ENCODE measurements at regions not wholly inside any gene's neighbourhood (a gene's known extent, or its start where the extent isn't known, plus 50 kb on each side); places are given as distances from the start of the nearest gene placed in this dataset.

- peaks cover 12% of the 10 kb centered on the region for H3K4me1 ChIP-seq (ENCODE audit: insufficient read depth, low read length)
- H3K4me3 ChIP-seq (ENCODE audit: low read depth in 1 of 2, low read length in 2 of 2) = no peak overlapping the region
- no peak overlapping the region for H3K9ac ChIP-seq (ENCODE audit: low read length)
- no peak overlapping the region for H3K27ac ChIP-seq (ENCODE audit: low read depth, low read length)
- no peaks in the 10 kb centered on the region for H3K27me3 ChIP-seq (ENCODE audit: control insufficient read depth in 1 of 2, insufficient read depth in 2 of 2, low read length in 2 of 2)
- H3K9me3 ChIP-seq (ENCODE audit: low read length) = no peaks in the 10 kb centered on the region
- H3K36me3 ChIP-seq (ENCODE audit: insufficient read depth, low read length) = no peaks in the 10 kb centered on the region
Observed at GRCh38 chr10:108427146-108427545, 1262.6 kb upstream of the SORCS1 start.

- Histone ChIP-seq H3K36me3 (ENCODE audit: insufficient read depth, low read length) (no peaks in the 10 kb centered on the region), H3K27me3 (ENCODE audit: control insufficient read depth in 1 of 2, insufficient read depth in 2 of 2, low read length in 2 of 2) (no peaks in the 10 kb centered on the region), H3K4me1 (ENCODE audit: insufficient read depth, low read length) (peaks cover 12% of the 10 kb centered on the region), H3K9me3 (ENCODE audit: low read length) (no peaks in the 10 kb centered on the region), H3K9ac (ENCODE audit: low read length) (no peak overlapping the region), H3K27ac (ENCODE audit: low read depth, low read length) (no peak overlapping the region), H3K4me3 (ENCODE audit: low read depth in 1 of 2, low read length in 2 of 2) (no peak overlapping the region)
Observed at GRCh38 chr10:108425283-108425964, 1260.9 kb upstream of the SORCS1 start.

GRCh38 chr10:108424656-108425055, 1260.2 kb upstream of the SORCS1 start:
- no peaks in the 10 kb centered on the region for H3K36me3 ChIP-seq (ENCODE audit: insufficient read depth, low read length)
- H3K27ac ChIP-seq (ENCODE audit: low read depth, low read length) = no peak overlapping the region
- H3K27me3 ChIP-seq (ENCODE audit: control insufficient read depth in 1 of 2, insufficient read depth in 2 of 2, low read length in 2 of 2) = no peaks in the 10 kb centered on the region
- H3K4me1 ChIP-seq (ENCODE audit: insufficient read depth, low read length) = peaks cover 12% of the 10 kb centered on the region
- no peak overlapping the region for H3K4me3 ChIP-seq (ENCODE audit: low read depth in 1 of 2, low read length in 2 of 2)
- no peaks in the 10 kb centered on the region for H3K9me3 ChIP-seq (ENCODE audit: low read length)
- H3K9ac ChIP-seq (ENCODE audit: low read length) = no peak overlapping the region

GRCh38 chr10:108422286-108422685, 1257.8 kb upstream of the SORCS1 start:
- Histone ChIP-seq H3K9ac (ENCODE audit: low read length) (no peak overlapping the region), H3K27ac (ENCODE audit: low read depth, low read length) (no peak overlapping the region), H3K9me3 (ENCODE audit: low read length) (no peaks in the 10 kb centered on the region), H3K4me3 (ENCODE audit: low read depth in 1 of 2, low read length in 2 of 2) (no peak overlapping the region), H3K27me3 (ENCODE audit: control insufficient read depth in 1 of 2, insufficient read depth in 2 of 2, low read length in 2 of 2) (no peaks in the 10 kb centered on the region), H3K4me1 (ENCODE audit: insufficient read depth, low read length) (peaks cover 8% of the 10 kb centered on the region), H3K36me3 (ENCODE audit: insufficient read depth, low read length) (no peaks in the 10 kb centered on the region)

- H3K36me3 ChIP-seq (ENCODE audit: insufficient read depth, low read length) = no peaks in the 10 kb centered on the region
- H3K4me1 ChIP-seq (ENCODE audit: insufficient read depth, low read length) = peaks cover 5% of the 10 kb centered on the region
- no peaks in the 10 kb centered on the region for H3K27me3 ChIP-seq (ENCODE audit: control insufficient read depth in 1 of 2, insufficient read depth in 2 of 2, low read length in 2 of 2)
- H3K27ac ChIP-seq (ENCODE audit: low read depth, low read length) = no peak overlapping the region
- no peaks in the 10 kb centered on the region for H3K9me3 ChIP-seq (ENCODE audit: low read length)
- H3K9ac ChIP-seq (ENCODE audit: low read length) = no peak overlapping the region
- no peak overlapping the region for H3K4me3 ChIP-seq (ENCODE audit: low read depth in 1 of 2, low read length in 2 of 2)
Observed at GRCh38 chr10:108421266-108421665, 1256.8 kb upstream of the SORCS1 start.

- Histone ChIP-seq H3K36me3 (ENCODE audit: insufficient read depth, low read length) (no peaks in the 10 kb centered on the region), H3K27me3 (ENCODE audit: control insufficient read depth in 1 of 2, insufficient read depth in 2 of 2, low read length in 2 of 2) (no peaks in the 10 kb centered on the region), H3K4me1 (ENCODE audit: insufficient read depth, low read length) (no peaks in the 10 kb centered on the region), H3K27ac (ENCODE audit: low read depth, low read length) (no peak overlapping the region), H3K9ac (ENCODE audit: low read length) (no peak overlapping the region), H3K9me3 (ENCODE audit: low read length) (no peaks in the 10 kb centered on the region), H3K4me3 (ENCODE audit: low read depth in 1 of 2, low read length in 2 of 2) (no peak overlapping the region)
Observed at GRCh38 chr10:108413954-108414353, 1249.4 kb upstream of the SORCS1 start.

- Histone ChIP-seq H3K4me3 (ENCODE audit: low read depth in 1 of 2, low read length in 2 of 2) (no peak overlapping the region), H3K4me1 (ENCODE audit: insufficient read depth, low read length) (no peaks in the 10 kb centered on the region), H3K27me3 (ENCODE audit: control insufficient read depth in 1 of 2, insufficient read depth in 2 of 2, low read length in 2 of 2) (no peaks in the 10 kb centered on the region), H3K36me3 (ENCODE audit: insufficient read depth, low read length) (no peaks in the 10 kb centered on the region), H3K9ac (ENCODE audit: low read length) (no peak overlapping the region), H3K9me3 (ENCODE audit: low read length) (no peaks in the 10 kb centered on the region), H3K27ac (ENCODE audit: low read depth, low read length) (no peak overlapping the region)
Observed at GRCh38 chr10:108412323-108412722, 1247.8 kb upstream of the SORCS1 start.

- H3K4me3 ChIP-seq (ENCODE audit: low read depth in 1 of 2, low read length in 2 of 2) = no peak overlapping the region
- no peaks in the 10 kb centered on the region for H3K36me3 ChIP-seq (ENCODE audit: insufficient read depth, low read length)
- H3K4me1 ChIP-seq (ENCODE audit: insufficient read depth, low read length) = no peaks in the 10 kb centered on the region
- H3K27ac ChIP-seq (ENCODE audit: low read depth, low read length) = no peak overlapping the region
- no peaks in the 10 kb centered on the region for H3K27me3 ChIP-seq (ENCODE audit: control insufficient read depth in 1 of 2, insufficient read depth in 2 of 2, low read length in 2 of 2)
- H3K9ac ChIP-seq (ENCODE audit: low read length) = no peak overlapping the region
- no peaks in the 10 kb centered on the region for H3K9me3 ChIP-seq (ENCODE audit: low read length)
Observed at GRCh38 chr10:108411894-108412293, 1247.4 kb upstream of the SORCS1 start.

GRCh38 chr10:108411206-108411605, 1246.7 kb upstream of the SORCS1 start:
- no peaks in the 10 kb centered on the region for H3K9me3 ChIP-seq (ENCODE audit: low read length)
- no peak overlapping the region for H3K9ac ChIP-seq (ENCODE audit: low read length)
- H3K27ac ChIP-seq (ENCODE audit: low read depth, low read length) = no peak overlapping the region

GRCh38 chr10:108410236-108410635, 1245.7 kb upstream of the SORCS1 start:
- no peaks in the 10 kb centered on the region for H3K4me1 ChIP-seq (ENCODE audit: insufficient read depth, low read length)
- no peaks in the 10 kb centered on the region for H3K9me3 ChIP-seq (ENCODE audit: low read length)
- no peak overlapping the region for H3K9ac ChIP-seq (ENCODE audit: low read length)
- H3K36me3 ChIP-seq (ENCODE audit: insufficient read depth, low read length) = no peaks in the 10 kb centered on the region
- no peak overlapping the region for H3K4me3 ChIP-seq (ENCODE audit: low read depth in 1 of 2, low read length in 2 of 2)
- no peaks in the 10 kb centered on the region for H3K27me3 ChIP-seq (ENCODE audit: control insufficient read depth in 1 of 2, insufficient read depth in 2 of 2, low read length in 2 of 2)
- no peak overlapping the region for H3K27ac ChIP-seq (ENCODE audit: low read depth, low read length)

More at GRCh38 chr10:108411206-108411605, 1246.7 kb upstream of the SORCS1 start:
- Histone ChIP-seq H3K36me3 (ENCODE audit: insufficient read depth, low read length) (no peaks in the 10 kb centered on the region), H3K27me3 (ENCODE audit: control insufficient read depth in 1 of 2, insufficient read depth in 2 of 2, low read length in 2 of 2) (no peaks in the 10 kb centered on the region), H3K4me3 (ENCODE audit: low read depth in 1 of 2, low read length in 2 of 2) (no peak overlapping the region), H3K4me1 (ENCODE audit: insufficient read depth, low read length) (no peaks in the 10 kb centered on the region)

- Histone ChIP-seq H3K9me3 (ENCODE audit: low read length) (no peaks in the 10 kb centered on the region), H3K4me1 (ENCODE audit: insufficient read depth, low read length) (no peaks in the 10 kb centered on the region), H3K36me3 (ENCODE audit: insufficient read depth, low read length) (no peaks in the 10 kb centered on the region), H3K9ac (ENCODE audit: low read length) (no peak overlapping the region), H3K27me3 (ENCODE audit: control insufficient read depth in 1 of 2, insufficient read depth in 2 of 2, low read length in 2 of 2) (no peaks in the 10 kb centered on the region), H3K4me3 (ENCODE audit: low read depth in 1 of 2, low read length in 2 of 2) (no peak overlapping the region), H3K27ac (ENCODE audit: low read depth, low read length) (no peak overlapping the region)
Observed at GRCh38 chr10:108409306-108409705, 1244.8 kb upstream of the SORCS1 start.

- Histone ChIP-seq H3K9ac (ENCODE audit: low read length) (no peak overlapping the region), H3K4me1 (ENCODE audit: insufficient read depth, low read length) (no peaks in the 10 kb centered on the region), H3K4me3 (ENCODE audit: low read depth in 1 of 2, low read length in 2 of 2) (no peak overlapping the region), H3K36me3 (ENCODE audit: insufficient read depth, low read length) (no peaks in the 10 kb centered on the region), H3K27ac (ENCODE audit: low read depth, low read length) (no peak overlapping the region), H3K9me3 (ENCODE audit: low read length) (no peaks in the 10 kb centered on the region), H3K27me3 (ENCODE audit: control insufficient read depth in 1 of 2, insufficient read depth in 2 of 2, low read length in 2 of 2) (no peaks in the 10 kb centered on the region)
Observed at GRCh38 chr10:108404155-108404554, 1239.6 kb upstream of the SORCS1 start.

Data from muscle layer of colon (tissue), 2 donors.